Endothelial cell (in vitro differentiated cells): ENCODE measurements at regions not wholly inside any gene's neighbourhood (a gene's known extent, or its start where the extent isn't known, plus 50 kb on each side); places are given as distances from the start of the nearest gene placed in this dataset.

Source experiments
- DNase-seq: peaks from one replicate; pipeline ENCODE4 v3.0.0; 2021; ENCODE audit warnings: low spot score
- H3K27ac Mint-ChIP-seq: one replicate; pipeline ENCODE4 v1.8.0; 2021; ENCODE audit warnings: mixed read lengths, inconsistent platforms; ENCODE audit not compliant: unreplicated experiment
- H3K27me3 Mint-ChIP-seq: one replicate; pipeline ENCODE4 v1.8.0; 2021; ENCODE audit warnings: mild to moderate bottlenecking, moderate library complexity, mixed read lengths, inconsistent platforms; ENCODE audit not compliant: unreplicated experiment
- H3K36me3 Mint-ChIP-seq: one replicate; pipeline ENCODE4 v1.8.0; 2021; ENCODE audit warnings: mild to moderate bottlenecking, low read depth, mixed read lengths, inconsistent platforms; ENCODE audit not compliant: unreplicated experiment
- H3K4me1 Mint-ChIP-seq: one replicate; pipeline ENCODE4 v1.8.0; 2021; ENCODE audit warnings: mild to moderate bottlenecking, mixed read lengths, inconsistent platforms; ENCODE audit not compliant: unreplicated experiment
- H3K4me3 Mint-ChIP-seq: one replicate; pipeline ENCODE4 v1.8.0; 2021; ENCODE audit warnings: mild to moderate bottlenecking, mixed read lengths, inconsistent platforms; ENCODE audit not compliant: unreplicated experiment
- H3K9me3 Mint-ChIP-seq: one replicate; pipeline ENCODE4 v1.8.0; 2021; ENCODE audit warnings: mixed read lengths, inconsistent platforms; ENCODE audit not compliant: unreplicated experiment
- CTCF ChIP-seq: fragments of 200-600 bp; sonication (generic); IDR thresholded peaks from one replicate; pipeline ENCODE4 v1.5.0; 2021; ENCODE audit warnings: antibody characterized with exemption; ENCODE audit not compliant: unreplicated experiment

- Mint-ChIP-seq H3K27me3 (peaks cover 2% of the 10 kb centered on the region), H3K9me3 (no peaks in the 10 kb centered on the region), H3K27ac (no peak overlapping the region), H3K36me3 (no peaks in the 10 kb centered on the region), H3K4me3 (no peak overlapping the region), H3K4me1 (no peaks in the 10 kb centered on the region)
- DNase-seq: no peak
- TF ChIP-seq CTCF: no peak
These were observed 123.1 kb downstream of the NPIPB5 start for GRCh38 chr16:22633799-22634198.

GRCh38 chr16:22634954-22635353 lies 124.3 kb downstream of the NPIPB5 start:
- TF ChIP-seq CTCF: no peak
- Mint-ChIP-seq H3K4me3 (no peak overlapping the region), H3K4me1 (no peaks in the 10 kb centered on the region), H3K27me3 (peaks cover 2% of the 10 kb centered on the region), H3K36me3 (no peaks in the 10 kb centered on the region), H3K9me3 (no peaks in the 10 kb centered on the region), H3K27ac (no peak overlapping the region)
- no peak for DNase-seq

GRCh38 chr16:22635357-22635761 lies 124.7 kb downstream of the NPIPB5 start:
- Mint-ChIP-seq H3K4me1 (no peaks in the 10 kb centered on the region), H3K36me3 (no peaks in the 10 kb centered on the region), H3K27ac (no peak overlapping the region), H3K4me3 (no peak overlapping the region), H3K27me3 (peaks cover 2% of the 10 kb centered on the region), H3K9me3 (no peaks in the 10 kb centered on the region)
- no peak for TF ChIP-seq CTCF
- DNase-seq: no peak

- TF ChIP-seq CTCF: no peak
- no peak for DNase-seq
- peaks cover 2% of the 10 kb centered on the region for H3K27me3 Mint-ChIP-seq
- no peaks in the 10 kb centered on the region for H3K4me1 Mint-ChIP-seq
- H3K27ac Mint-ChIP-seq: no peak overlapping the region
- H3K36me3 Mint-ChIP-seq: no peaks in the 10 kb centered on the region
- H3K9me3 Mint-ChIP-seq: no peaks in the 10 kb centered on the region
- H3K4me3 Mint-ChIP-seq: no peak overlapping the region
These were observed 125.1 kb downstream of the NPIPB5 start for GRCh38 chr16:22635801-22636200.

GRCh38 chr16:22638393-22639206 lies 127.9 kb downstream of the NPIPB5 start:
- H3K4me1 Mint-ChIP-seq: no peaks in the 10 kb centered on the region
- no peak overlapping the region for H3K27ac Mint-ChIP-seq
- DNase-seq: no peak
- no peaks in the 10 kb centered on the region for H3K9me3 Mint-ChIP-seq
- no peak overlapping the region for H3K4me3 Mint-ChIP-seq
- H3K27me3 Mint-ChIP-seq: peaks cover 2% of the 10 kb centered on the region
- no peak for TF ChIP-seq CTCF
- H3K36me3 Mint-ChIP-seq: no peaks in the 10 kb centered on the region
